Forelimb muscle (tissue), 1 donor: ENCODE measurements at regions not wholly inside any gene's neighbourhood (a gene's known extent, or its start where the extent isn't known, plus 50 kb on each side); places are given as distances from the start of the nearest gene placed in this dataset.
"Not testable (repeated sequence)": the region's sequence is repeated elsewhere in the genome, so short reads cannot be mapped to it uniquely, and the experiment has no call there.

Experiments used
- DNase-seq: peaks from one replicate; pipeline ENCODE4 v3.0.0-alpha.2; 2013; ENCODE audit warnings: low read depth

DNA sequence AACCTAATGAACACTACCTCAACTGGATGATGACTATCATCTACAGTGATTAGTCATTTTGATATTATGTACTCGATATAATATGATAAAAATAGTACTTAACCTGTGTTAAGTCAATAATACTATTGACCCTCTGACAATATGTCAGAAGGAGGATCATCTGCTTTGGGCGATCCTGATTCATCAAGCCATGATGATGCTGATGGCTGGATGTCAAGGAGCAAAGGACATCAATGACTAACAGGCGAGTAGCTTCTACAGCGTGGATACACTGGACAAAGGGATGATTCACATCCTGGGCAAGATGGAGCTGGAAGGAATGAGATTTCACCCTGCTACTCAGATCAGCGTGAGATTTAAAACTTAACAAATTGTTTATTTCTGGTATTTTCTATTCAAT is 94.4 kb upstream of the SKAP2 start:
- no peak for DNase-seq

DNA sequence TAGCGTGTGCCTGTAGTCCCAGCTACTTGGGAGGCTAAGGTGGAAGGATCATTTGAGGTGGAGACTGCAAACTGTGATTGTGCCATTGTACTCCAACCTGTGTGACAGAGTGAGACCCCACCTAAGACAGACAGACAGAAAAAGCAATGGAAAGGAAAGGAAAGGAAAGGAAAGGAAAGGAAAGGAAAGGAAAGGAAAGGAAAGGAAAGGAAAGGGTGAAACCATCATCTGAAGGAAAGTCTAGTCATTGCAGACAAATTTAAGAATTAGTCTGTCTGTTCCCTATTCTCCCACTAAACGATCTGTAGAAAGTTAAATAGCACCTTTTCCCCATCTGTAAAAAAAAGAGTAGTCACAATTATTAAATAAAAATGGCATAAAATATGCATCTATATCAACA is 91.1 kb upstream of the SKAP2 start:
- DNase-seq = no peak

DNA sequence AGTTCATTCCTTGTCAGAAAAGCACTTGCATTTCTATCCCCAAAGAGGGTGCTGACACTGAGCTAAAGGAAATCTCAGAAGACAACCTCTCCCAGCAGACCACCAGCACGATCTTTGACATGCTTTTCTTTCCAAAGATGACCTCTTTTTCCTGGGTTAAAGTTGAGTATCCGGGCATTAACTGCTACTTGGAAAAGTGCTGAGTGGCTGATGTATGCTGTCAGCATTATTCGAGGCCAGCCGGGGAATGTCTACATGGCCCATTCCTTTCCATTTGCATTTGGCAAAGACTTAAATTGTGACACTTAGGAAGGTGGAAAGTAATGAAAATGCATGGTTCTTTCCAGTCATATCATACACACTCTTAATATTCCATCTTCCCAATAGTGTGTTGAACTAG is 90.6 kb upstream of the SKAP2 start:
- DNase-seq = no peak

DNA sequence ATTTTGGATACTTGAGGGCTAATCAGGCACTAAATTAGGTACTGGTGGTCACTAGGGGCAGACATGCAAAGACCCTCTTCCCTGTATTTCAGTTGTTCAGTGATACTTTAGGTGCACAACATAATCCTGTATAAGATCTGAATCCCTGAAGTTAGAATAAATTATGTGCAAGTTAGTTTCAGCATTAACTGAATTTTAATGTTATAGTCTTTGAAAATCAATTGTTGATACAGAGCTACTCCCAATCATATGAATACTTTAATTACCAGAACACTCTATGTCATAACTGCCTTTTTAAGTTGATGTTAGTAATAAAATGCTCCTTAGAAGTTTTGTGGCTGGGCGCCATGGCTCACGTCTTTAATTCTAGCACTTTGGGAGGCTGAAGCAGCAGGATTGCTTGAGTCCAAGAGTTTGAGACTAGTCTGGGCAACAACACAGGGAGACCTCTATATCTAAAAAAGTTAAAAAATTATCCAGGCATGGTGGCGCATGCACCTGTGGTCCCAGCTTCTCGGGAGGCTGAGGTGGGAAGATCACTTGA is 87.1 kb upstream of the SKAP2 start:
- DNase-seq = no peak

DNA sequence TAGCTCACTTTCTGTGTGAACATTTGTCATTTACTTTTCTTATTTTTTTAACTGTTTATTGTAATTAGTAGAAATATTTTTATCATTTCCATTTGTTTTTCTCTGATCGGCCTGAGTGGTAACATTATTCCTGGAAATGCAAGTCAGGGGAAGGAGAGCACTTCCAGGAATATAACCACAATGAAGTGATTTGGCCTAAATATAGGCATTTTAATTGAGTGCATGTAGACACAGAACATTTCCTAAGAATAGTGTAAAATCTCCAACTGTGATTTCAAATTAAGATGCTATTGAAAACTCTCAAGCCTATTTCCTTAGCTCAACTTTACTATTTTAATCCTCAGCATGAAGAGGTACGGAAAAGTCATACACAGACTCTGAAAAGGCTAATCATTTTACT is 86.5 kb upstream of the SKAP2 start:
- DNase-seq = no peak

- no peak for DNase-seq
These were observed 84.9 kb upstream of the SKAP2 start for GRCh38 chr7:26949319-26949718.

DNA sequence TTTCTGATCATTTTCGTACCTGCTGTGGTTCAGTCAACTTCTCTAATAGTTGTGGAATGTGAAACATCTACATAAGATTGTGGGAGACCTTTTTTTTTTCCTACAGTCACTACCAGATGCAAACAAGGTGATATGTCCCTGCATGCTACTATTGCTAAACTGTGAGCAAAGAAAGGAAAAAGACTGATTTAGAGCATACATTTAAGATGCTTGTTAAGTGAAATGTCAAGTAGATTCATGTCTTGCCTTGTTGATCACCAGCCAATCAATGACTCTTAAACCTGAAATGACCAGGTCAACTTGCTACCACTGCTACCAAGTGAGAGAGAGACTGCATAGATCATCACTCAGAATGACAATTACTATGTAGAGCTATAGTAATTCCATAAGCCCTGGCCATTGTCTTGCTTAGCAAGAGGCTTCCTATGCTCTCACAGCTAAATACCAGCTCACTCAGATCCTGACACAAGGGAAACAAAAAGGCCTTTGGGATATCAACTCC is 84.3 kb upstream of the SKAP2 start:
- DNase-seq = no peak

DNA sequence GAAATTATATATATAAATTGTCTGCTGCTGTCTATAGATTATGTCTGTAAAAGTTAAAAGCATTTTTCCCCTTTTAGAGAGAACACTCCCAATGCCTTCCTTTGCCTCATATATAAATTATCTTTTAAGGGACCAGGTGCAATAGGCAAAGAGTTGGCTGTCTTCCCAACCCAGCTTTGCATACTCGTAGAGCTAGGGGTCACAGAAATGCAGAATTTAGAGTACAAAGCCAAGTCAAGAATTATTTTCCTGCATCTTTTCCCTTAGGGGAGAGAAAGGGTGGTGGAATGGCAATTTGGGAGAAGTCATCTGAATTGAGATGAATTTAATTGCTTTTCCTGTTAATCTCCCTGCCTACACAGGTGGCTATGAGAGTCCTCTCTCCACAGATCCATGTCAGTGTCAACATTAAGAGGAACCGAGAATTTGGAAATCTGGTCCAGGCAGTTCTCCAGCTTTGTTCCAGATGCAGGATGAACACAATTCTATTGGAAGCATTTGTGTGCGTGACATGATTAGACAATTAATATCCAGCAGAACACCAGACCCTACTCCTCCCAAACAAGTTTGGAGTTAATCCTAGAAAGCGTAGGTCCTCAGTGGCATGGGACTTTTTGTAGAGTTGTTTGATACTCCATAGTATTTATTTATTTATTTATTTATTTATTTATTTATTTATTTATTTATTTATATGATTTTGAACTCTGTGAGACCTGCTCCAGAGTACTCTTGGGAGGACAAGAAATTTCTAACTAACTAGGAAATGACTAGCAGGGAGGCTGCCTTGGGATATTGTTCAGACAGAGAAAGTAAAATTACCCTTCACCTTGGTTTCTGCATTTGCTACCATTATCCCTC is 80.3 kb upstream of the SKAP2 start:
- no peak for DNase-seq

DNA sequence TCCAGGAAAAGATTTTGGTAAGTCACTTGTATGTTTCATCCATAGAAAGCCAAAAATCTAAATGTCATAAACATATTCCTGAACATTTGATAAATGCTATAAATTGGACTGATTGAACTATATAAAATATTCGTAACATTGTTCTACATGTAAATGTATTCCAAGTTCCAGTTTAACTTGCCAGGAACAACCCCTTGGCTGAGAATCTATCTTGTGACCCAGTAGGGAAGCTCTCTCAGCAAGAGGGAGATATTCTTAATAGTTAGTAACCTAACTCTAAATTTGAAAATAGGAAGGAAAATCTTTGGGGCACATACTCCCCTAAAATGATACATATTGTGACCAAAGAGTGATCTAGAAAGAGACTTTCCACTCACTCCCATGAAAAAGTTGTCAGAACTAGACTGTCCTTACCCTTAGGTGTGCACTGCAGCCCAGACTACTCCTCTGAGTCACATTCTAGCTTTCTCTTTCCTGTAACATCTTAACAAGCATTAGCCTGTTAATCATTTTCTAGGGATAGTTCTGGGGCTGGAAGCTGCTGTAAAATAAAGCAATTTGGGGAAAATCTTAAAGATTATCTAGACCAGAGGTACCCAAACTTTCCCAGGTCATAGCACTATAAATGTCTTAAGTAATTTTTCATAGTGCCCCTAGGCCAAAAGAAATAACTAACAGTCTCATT is 73.7 kb upstream of the SKAP2 start:
- DNase-seq = no peak

GRCh38 chr7:26937306-26937705 is 72.9 kb upstream of the SKAP2 start:
- no peak for DNase-seq

DNA sequence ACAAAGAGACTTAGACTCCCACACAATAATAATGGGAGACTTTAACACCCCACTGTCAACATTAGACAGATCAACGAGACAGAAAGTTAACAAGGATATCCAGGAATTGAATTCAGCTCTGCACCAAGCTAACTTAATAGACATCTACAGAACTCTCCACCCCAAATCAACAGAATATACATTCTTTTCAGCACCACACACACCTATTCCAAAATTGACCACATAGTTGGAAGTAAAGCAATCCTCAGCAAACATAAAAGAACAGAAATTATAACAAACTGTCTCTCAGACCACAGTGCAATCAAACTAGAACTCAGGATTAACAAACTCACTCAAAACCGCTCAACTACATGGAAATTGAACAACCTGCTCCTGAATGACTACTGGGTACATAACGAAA is 68.2 kb upstream of the SKAP2 start:
- not testable (repeated sequence) for DNase-seq

DNA sequence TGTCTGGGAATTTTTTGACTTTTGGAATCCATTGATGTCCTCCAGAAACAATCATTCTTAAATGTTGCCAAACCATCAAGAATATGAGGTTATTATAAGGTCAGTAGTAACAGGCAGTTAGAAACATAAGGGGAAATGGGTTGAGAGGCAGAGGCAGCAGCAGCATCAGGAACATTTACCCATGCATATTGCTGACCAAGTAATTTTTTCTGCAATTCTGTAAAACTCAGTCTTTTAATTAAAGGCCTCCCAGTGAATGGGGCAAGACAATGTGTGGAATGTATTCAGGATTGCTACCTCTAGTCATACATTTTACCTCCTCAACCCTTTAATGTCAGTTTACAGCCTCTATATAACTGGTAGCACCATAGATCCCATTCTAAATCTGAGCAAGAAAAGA is 66.5 kb upstream of the SKAP2 start:
- DNase-seq = no peak

DNA sequence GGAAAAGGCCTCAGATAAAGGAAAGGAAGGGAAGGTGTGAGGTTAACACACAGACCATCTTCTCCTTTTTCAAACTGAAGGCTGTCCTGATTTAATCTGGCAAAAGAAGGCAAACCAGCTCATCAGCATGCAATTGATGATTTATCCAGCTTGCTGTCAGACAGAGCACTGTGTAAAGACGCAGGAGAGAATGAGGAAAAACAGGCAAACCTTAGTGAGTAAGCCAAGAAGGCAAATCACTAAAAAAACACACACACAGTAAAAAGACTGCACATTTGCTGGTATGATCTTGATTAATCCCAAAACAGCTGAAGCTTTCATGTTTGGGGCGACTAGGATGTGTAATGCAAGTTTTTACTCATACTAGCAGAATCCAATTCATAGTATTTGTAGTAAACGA is 65.8 kb upstream of the SKAP2 start:
- DNase-seq = no peak

- DNase-seq = no peak
These were observed 64.4 kb upstream of the SKAP2 start for GRCh38 chr7:26928703-26929347.

DNA sequence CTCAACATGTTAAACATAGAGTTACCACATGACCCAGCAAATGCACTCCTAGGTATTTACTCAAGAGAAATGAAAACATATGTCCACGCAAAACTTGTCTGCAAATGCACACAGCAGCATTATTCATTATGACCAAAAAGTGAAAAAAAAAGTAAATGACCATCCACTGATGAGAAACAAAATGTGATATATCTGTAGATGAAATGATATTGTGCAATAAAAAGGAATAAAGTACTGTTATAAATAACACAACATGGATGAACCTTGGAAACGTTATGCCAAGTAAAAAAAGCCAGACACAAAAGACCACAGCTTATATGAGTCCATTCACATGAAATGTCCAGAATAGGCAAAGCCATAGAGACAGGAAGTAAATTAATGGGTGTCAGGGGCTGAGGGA is 61.4 kb upstream of the SKAP2 start:
- no peak for DNase-seq

DNA sequence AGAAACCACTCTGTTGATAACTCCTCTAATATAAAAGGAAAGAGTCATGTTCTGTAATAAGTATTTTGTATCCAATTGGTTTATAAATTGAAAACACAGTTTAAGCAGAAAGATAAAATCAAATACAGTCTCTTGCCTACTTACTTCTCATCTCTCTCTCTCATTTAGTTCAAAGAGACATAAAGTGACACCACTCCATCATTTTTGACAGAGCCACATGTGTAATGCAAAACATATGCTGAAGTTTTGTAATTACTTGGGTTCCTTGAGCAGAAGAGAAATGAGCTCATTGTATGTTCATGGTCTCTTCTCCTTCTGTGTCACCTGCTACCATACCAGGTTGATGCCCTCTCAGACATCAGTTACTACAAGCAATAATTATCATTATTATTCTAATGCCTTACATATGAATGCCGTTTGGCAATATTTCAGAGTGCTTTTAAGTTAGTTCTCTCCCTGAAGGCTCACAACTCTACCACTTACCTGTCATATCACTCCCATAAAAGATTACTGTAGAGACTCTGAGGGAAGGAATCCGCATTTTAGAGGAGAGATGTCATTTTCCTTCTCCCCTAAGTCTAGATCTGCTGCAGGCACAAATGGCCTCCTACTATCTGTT is 59.9 kb upstream of the SKAP2 start:
- no peak for DNase-seq

GRCh38 chr7:26919906-26920493 is 55.6 kb upstream of the SKAP2 start:
- DNase-seq = no peak

GRCh38 chr7:26918241-26918640 is 53.9 kb upstream of the SKAP2 start:
- DNase-seq = no peak

- no peak for DNase-seq
These were observed 52.5 kb upstream of the SKAP2 start for GRCh38 chr7:26916779-26917320.

DNA sequence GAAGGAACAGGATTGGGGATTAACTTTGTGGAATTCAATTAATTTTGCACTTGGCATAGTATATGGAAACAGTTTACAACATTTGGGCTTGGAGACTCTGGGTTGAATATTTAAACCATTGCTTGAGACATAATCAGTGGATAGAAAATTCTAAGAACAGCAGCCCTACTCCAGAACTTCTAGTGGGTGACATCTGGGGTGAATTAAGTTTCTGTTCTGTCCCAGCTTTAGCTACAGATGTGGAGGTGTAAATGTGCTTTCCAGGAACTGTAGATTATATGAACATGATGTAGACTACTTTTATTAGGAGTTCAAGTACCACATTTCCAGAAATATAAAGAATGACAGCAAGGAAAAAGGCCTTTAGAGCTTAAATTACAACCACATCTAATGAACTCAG is 51.9 kb upstream of the SKAP2 start:
- peak; percentile 28 for DNase-seq
